ENCODE measurements at regions not wholly inside any gene's neighbourhood (a gene's known extent, or its start where the extent isn't known, plus 50 kb on each side); places are given as distances from the start of the nearest gene placed in this dataset.

DNA sequence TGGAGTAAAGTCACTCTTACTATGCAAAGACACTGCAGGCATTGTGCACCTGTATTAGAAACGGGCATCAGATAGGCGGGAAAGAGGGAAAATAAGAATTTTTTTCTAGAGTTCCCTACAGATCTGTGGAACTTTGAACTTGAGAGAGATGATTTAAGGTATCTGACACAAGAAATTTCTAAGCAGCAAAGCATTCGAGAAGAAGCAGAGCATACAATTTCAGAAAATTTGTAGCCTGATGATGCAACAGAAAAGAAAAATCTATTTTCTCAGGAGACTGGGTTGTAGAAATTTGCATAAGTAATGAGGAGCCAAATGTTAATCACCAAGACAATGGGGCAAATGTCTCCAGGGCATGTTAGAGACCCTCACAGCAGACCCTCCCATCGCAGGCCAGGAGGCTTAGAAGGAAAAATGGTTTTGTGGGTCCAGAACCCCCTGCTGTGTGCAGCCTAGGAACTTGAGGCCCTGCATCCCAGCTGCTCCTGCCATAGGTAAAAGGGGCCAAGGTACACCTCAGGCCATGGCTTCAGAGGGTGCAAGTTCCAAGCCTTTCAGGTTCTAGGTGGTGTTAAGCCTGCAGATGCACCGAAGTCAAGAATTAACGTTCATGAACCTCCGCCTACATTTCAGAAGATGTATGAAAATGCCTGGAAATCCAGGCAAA, 163.5 kb upstream of the GTF2H2 start:
- DNase-seq: peak; percentile 0
